ENCODE measurements at regions not wholly inside any gene's neighbourhood (a gene's known extent, or its start where the extent isn't known, plus 50 kb on each side); places are given as distances from the start of the nearest gene placed in this dataset.

DNA sequence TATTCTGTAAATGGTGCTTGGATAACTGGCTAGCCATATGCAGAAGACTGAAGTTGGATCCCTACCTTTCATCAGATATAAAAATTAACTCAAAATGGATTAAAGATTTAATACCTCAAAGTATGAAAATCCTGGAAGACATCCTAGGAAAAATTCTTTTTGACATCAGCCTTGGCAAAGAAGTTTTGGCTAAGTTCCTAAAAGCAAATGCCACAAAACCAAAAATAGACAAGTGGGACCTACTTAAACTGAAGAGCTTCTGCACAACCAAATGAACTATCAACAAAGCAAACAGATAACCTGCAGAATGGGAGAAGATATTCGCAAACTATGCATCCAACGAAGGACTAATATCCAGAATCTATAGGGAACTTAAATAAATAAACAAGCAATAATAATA, 60.3 kb upstream of the RIPPLY2 start:
- DNase-seq (ENCODE audit: low spot score) = peak; percentile 73
- in situ Hi-C loops (cut with HindIII; ENCODE audit: low sequenced_read_pairs) = no loop called here

DNA sequence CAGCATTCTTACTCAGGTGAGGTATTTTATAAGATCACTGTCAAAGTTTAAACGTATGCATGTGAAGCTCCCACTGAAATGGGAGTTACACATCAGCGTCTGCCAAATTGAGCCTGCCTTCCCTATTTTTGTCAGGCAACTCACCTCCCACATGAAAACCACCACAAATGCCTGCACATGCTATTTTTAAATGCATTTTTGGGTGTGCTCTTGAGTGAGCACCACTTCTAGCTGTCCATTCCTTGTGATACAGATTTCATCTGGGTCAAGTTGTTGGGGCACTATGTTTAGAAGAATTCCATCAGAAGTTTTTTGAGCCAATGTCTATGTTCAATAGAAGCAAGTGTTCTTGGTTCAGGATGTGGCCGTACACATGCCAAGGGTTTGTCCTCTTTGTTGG, 71.7 kb upstream of the RIPPLY2 start:
- DNase-seq (ENCODE audit: low spot score) = no peak
- in situ Hi-C loops (cut with HindIII; ENCODE audit: low sequenced_read_pairs) = no loop called here

DNA sequence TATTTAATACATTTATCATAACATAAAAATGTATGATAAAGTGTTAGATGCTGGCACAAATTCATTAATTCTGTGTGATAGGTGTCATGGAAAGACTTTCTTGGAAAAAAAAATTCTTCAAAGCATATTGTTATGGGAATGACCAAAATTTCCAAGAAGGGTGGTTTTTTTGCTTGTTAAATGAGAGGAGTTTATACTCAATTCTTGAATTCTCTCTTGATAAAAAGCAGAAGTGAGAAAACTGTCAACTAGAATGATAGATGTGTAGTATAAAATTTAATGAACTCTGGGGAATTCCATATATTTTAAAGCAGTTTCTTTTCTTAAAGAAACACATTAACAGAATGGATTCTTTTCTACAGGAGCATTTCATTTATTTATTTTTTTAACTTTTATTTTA, 62.0 kb upstream of the SNAP91 start:
- no peak for DNase-seq (ENCODE audit: low spot score)
- in situ Hi-C loops (cut with HindIII; ENCODE audit: low sequenced_read_pairs) = no loop called here

GRCh38 chr6:83769413-83769812, 60.5 kb upstream of the SNAP91 start:
- DNase-seq (ENCODE audit: low spot score) = no peak
- in situ Hi-C loops (cut with HindIII; ENCODE audit: low sequenced_read_pairs) = no loop called here

DNA sequence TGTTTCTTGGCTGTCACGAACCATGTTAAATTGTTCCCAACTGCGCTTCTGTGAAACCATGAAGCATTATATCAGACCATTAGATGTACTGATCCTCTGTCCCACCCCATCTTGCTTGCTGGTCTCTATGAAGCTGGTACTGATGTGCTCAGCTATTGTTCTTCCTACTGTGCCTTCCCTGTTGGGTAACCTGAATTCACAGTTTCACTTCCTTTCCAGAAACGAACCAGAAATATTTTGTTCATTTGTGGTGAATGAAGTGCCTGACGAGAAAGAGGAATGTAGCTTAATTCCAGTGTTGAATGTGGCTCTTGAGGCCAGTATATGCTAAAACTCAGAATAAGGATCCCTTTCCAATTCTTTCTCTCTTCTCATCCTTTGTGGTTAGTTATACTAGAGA, 58.1 kb upstream of the SNAP91 start:
- in situ Hi-C loops (cut with HindIII; ENCODE audit: low sequenced_read_pairs) = no loop called here
- no peak for DNase-seq (ENCODE audit: low spot score)

Data from G401 (cell line).